PC-3 (cell line): ENCODE measurements at regions not wholly inside any gene's neighbourhood (a gene's known extent, or its start where the extent isn't known, plus 50 kb on each side); places are given as distances from the start of the nearest gene placed in this dataset.

Experiments used
- EZH2 ChIP-seq: fragments of 300-600 bp; sonication (generic); IDR thresholded peaks from one replicate; pipeline ENCODE4 v1.6.1; 2017; ENCODE audit warnings: antibody characterized with exemption, mild to moderate bottlenecking, low read length; ENCODE audit not compliant: unreplicated experiment
- TF ChIP-seq, protein P1 (sequence below): fragments of 300-600 bp; sonication (generic); conservative IDR thresholded peaks from 2 replicates; pipeline ENCODE4 v1.5.1; 2017; ENCODE audit warnings: antibody characterized with exemption, low read depth, mild to moderate bottlenecking, low read length

DNA sequence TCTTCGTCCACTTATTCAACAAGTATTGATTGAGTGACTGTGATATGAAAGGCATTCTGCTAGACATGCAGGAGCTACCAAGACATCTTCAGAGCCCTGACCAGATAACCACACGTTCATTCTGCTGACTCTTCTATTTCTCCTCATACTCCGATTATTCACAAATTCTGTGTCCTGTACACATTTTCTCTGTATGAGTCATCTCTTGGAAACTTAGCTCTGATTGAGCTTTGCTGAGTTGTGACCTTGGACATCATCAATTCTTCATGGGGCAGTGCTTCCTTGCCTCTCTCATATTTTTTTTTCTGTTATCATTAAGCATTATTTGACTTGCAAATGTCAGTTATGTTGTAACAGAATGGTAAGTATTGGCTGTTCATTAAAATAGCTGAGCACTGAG, 351.6 kb upstream of the CNR1 start:
- TF ChIP-seq EZH2, result no peak
- TF ChIP-seq, protein P1, sequence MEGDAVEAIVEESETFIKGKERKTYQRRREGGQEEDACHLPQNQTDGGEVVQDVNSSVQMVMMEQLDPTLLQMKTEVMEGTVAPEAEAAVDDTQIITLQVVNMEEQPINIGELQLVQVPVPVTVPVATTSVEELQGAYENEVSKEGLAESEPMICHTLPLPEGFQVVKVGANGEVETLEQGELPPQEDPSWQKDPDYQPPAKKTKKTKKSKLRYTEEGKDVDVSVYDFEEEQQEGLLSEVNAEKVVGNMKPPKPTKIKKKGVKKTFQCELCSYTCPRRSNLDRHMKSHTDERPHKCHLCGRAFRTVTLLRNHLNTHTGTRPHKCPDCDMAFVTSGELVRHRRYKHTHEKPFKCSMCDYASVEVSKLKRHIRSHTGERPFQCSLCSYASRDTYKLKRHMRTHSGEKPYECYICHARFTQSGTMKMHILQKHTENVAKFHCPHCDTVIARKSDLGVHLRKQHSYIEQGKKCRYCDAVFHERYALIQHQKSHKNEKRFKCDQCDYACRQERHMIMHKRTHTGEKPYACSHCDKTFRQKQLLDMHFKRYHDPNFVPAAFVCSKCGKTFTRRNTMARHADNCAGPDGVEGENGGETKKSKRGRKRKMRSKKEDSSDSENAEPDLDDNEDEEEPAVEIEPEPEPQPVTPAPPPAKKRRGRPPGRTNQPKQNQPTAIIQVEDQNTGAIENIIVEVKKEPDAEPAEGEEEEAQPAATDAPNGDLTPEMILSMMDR, result no peak
